HG03025 (cell line): ENCODE measurements at regions not wholly inside any gene's neighbourhood (a gene's known extent, or its start where the extent isn't known, plus 50 kb on each side); places are given as distances from the start of the nearest gene placed in this dataset.
"Not testable (repeated sequence)": the region's sequence is repeated elsewhere in the genome, so short reads cannot be mapped to it uniquely, and the experiment has no call there.

Experiments
- ATAC-seq: cut with Tn5 transposase; IDR thresholded peaks from one replicate; pipeline ENCODE4 v1.9.1; 2021; ENCODE audit warnings: mild to moderate bottlenecking, moderate library complexity; ENCODE audit not compliant: unreplicated experiment, low FRiP score

DNA sequence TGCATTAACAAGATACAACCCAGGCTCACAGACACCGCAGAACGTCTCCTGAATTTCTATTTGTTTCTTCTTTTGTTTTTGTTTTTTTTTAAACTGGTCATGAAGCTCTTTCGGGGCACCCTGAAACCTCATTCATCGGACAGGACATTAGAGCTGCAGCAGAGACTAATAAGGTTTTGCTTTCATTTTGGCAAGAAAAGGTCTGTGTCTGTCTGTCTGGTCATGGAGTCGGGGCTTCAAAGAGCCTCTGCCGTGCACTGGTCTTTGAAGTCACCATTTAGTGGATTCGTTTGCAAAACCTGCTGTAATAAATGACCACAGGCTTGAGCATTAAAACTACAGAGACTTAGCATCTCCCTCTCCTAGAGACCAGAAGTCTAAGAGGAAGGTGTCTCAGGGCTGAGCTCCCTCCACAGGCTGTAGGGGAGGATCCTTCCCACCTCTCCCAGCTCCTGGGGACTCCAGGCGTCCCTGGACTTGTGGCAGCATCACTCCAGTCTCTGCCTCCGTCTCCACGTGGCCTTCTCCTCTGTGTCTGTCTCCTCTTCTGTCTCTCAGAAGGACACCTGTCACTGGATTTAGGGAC lies 247.5 kb downstream of the CRLF2 start:
- no peak for ATAC-seq

- no peak for ATAC-seq
Observed at GRCh38 chrX:960821-961220, 251.6 kb downstream of the CRLF2 start.

- no peak for ATAC-seq
Observed at GRCh38 chrX:959595-959994, 252.9 kb downstream of the CRLF2 start.

DNA sequence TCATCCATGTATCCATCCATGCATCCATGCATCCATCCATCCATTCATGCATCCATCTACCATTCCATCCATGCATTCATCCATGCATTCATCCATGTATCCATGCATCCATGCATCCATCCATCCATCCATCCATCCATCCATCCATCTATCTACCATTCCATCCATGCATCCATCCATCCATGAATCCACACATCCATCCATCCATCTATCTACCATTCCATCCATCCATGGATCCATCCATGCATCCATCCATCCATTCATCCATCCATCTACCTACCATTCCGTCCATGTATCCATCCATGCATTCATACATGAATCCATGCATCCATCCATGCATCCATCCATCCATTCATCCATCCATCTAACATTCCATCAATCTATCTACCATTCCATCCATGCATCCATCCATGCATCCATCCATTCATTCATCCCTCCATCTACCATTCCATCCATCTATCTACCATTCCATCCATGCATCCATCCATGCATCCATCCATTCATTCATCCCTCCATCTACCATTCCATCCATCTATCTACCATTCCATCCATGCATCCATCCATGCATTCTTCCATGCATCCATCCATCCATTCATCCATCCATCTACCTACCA lies 257.2 kb downstream of the CRLF2 start:
- ATAC-seq: not testable (repeated sequence)

GRCh38 chrX:953879-954482 lies 258.5 kb downstream of the CRLF2 start:
- ATAC-seq: no peak

- no peak for ATAC-seq
Observed at GRCh38 chrX:952816-953215, 259.6 kb downstream of the CRLF2 start.

GRCh38 chrX:947262-947661 lies 265.2 kb downstream of the CRLF2 start:
- not testable (repeated sequence) for ATAC-seq

GRCh38 chrX:943035-943434 lies 269.4 kb downstream of the CRLF2 start:
- no peak for ATAC-seq

GRCh38 chrX:940691-941090 lies 271.8 kb downstream of the CRLF2 start:
- ATAC-seq: no peak

- no peak for ATAC-seq
Observed at GRCh38 chrX:936979-937769, 275.3 kb downstream of the CRLF2 start.

DNA sequence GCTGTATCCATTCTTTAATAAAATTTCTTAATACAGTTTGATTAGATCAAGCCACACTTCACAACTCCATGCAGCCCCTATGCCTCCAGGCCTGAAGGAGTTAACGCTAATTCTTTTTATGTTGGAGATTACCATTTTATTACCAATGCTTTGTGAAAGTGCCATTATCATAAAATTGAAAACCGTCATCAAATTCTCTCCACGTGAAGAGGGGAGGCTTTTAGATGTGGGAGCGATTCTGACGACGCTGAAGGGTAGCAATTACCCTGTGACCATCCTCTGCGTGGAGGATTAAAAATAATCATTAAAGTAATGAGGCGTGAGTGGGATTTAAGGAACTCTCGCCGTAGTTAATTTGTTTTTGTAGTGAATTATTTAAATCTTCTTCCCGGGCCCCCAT lies 278.8 kb downstream of the CRLF2 start:
- ATAC-seq: no peak

DNA sequence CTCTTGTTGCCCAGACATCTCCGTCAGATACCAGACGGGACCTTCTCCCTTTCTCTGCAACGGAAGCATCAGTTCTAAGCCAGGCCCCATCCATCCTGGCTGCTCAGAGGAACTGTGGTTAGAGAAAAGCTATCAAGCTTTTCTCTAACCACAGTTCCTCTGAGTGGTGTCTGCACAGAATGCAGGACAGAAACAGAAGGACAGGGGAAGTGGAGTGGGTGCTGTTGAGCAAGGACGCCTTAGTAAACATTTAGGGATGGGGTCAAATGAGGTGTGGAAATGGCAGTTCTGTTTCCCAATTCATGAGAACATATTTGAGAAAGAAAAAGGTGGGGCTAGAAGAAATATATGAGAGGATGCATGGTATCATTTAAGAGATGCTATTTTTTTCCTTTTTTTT lies 283.8 kb downstream of the CRLF2 start:
- no peak for ATAC-seq

- no peak for ATAC-seq
Observed at GRCh38 chrX:926991-927390, 285.5 kb downstream of the CRLF2 start.

DNA sequence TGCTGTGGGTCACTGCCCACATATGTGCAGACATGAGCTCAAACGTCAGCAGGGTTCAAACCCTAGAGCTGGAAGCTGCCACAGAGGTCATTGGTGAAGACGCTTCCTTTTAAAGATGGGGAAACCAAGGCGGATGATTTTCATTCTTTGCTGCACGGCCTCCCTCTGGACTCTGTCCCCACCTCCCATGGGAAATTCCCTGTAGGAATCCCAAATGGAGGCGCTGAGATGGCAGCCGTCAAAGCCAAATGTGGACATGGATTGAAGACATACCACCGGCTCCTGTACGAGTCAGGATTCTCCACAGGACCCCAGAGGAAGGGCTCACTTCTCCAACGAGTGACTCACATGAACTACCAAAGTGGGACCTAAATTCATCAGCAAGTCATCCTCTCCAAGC lies 286.4 kb downstream of the CRLF2 start:
- no peak for ATAC-seq

DNA sequence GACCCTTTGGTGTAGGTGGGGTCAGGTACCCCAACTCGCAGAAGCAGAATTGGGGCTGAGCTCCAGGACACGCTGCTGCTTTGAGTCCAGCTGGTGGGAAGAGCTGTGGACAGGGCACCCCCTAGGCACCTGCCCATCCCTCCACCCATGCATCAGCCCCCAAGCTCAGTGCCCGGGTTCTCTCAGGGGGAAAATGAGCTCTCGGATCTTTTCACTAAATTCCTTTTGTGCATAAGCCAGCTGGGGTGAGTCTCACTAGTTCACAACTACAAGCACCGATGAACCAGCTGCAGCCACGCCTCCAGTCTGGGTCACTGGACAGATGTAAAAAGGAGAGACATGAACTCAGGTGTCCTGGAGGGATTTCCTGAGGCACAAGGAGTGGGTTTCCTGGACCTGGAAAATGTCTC lies 286.8 kb downstream of the CRLF2 start:
- no peak for ATAC-seq

- ATAC-seq: no peak
Observed at GRCh38 chrX:925094-925493, 287.4 kb downstream of the CRLF2 start.

- ATAC-seq: no peak
Observed at GRCh38 chrX:924017-924416, 288.4 kb downstream of the CRLF2 start.

GRCh38 chrX:920234-920799 lies 289.7 kb downstream of the SHOX start:
- ATAC-seq: no peak

DNA sequence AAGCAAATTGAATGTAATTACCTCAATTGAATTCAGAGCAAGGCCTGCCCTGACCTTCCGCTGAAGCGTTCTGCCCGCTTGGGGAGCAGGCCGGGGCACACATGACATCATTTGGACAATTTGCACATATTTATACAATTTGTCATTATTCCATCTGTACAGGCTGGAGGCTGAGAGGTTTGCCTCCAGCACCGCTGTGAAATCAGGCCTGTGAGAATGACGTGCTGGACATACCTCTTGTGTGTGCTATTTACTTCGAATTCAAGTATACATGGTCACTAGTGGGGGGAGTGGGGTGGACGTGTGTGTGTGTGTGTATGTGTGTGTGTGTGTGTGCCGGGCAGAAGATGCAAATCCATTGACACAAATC lies 285.6 kb downstream of the SHOX start:
- no peak for ATAC-seq

- ATAC-seq: no peak
Observed at GRCh38 chrX:915427-916229, 285.0 kb downstream of the SHOX start.
